Astrocyte of the cerebellum (primary cell): ENCODE measurements at regions not wholly inside any gene's neighbourhood (a gene's known extent, or its start where the extent isn't known, plus 50 kb on each side); places are given as distances from the start of the nearest gene placed in this dataset.

Experiments
- DNase-seq: peaks from one replicate; pipeline ENCODE4 v3.0.0-alpha.2; 2011; ENCODE audit warnings: low read depth
- H3K4me3 ChIP-seq: 2 replicates; pipeline ENCODE4 v1.5.1; 2011; ENCODE audit warnings: mild to moderate bottlenecking, low read depth, low read length, moderate library complexity
- in situ Hi-C: cut with HindIII; loops from 2 replicates; pipeline ENCODE4 v1.10.0; 2017; ENCODE audit warnings: low sequenced_read_pairs
- TF ChIP-seq, protein P1 (sequence below): IDR thresholded peaks from 2 replicates; pipeline ENCODE4 v1.5.1; 2012; ENCODE audit warnings: low read length, low read depth, moderate library complexity, mild to moderate bottlenecking; ENCODE audit errors: missing control alignments

DNA sequence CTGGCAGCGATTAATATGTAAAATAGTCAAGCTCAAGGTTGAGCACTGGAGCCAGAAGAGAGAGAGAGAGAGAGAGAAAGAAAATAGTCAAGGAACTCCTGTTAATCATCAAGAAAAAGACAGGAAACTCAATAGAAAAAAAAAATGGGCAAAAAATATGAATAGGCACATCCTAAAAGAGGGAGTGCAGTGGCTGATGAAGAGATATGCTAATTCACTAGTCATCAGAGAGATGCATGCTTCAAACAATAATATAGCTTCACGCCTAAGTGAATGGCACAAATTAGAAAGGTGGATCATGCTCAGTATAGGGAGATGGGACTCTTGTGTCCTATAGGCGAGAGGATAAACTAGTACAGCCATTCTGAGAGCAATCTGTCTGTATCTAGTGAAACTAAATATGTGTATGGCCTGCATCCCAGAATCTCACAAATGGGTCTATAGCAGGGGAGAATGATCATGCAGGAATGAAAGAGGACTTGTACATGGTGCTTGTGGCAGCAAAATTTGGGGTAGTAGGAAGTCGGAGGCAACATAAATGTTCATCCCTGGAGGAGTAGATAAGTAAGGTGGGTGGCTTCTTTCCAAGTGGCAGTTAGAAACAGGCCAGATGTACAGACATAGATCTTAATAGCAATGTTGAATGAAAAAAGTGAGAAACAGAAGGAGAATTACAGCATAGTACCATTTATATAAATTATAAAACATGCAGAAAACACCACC, 176.8 kb downstream of the VEGFA start:
- TF ChIP-seq, protein P1, sequence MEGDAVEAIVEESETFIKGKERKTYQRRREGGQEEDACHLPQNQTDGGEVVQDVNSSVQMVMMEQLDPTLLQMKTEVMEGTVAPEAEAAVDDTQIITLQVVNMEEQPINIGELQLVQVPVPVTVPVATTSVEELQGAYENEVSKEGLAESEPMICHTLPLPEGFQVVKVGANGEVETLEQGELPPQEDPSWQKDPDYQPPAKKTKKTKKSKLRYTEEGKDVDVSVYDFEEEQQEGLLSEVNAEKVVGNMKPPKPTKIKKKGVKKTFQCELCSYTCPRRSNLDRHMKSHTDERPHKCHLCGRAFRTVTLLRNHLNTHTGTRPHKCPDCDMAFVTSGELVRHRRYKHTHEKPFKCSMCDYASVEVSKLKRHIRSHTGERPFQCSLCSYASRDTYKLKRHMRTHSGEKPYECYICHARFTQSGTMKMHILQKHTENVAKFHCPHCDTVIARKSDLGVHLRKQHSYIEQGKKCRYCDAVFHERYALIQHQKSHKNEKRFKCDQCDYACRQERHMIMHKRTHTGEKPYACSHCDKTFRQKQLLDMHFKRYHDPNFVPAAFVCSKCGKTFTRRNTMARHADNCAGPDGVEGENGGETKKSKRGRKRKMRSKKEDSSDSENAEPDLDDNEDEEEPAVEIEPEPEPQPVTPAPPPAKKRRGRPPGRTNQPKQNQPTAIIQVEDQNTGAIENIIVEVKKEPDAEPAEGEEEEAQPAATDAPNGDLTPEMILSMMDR: no peak
- H3K4me3 ChIP-seq: no peak overlapping the region
- in situ Hi-C loops: no loop called here
- DNase-seq: no peak

DNA sequence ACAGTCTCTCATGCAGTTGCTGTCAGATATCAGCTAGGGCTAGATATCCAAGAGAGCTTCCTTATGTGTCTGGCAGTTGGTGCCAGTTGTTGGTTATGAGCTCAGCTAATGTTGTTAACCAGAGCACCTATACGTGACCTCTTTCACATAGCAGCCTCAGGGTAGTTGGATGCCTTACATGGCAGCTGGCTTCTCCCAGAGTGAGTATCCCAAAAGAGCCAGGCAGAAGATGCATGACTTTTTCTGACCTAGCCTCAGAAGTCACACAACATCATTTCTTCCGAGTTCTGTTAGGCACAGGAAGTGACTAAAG, 175.7 kb downstream of the VEGFA start:
- H3K4me3 ChIP-seq: no peak overlapping the region
- in situ Hi-C loops: no loop called here
- DNase-seq: no peak
- TF ChIP-seq, protein P1: no peak

DNA sequence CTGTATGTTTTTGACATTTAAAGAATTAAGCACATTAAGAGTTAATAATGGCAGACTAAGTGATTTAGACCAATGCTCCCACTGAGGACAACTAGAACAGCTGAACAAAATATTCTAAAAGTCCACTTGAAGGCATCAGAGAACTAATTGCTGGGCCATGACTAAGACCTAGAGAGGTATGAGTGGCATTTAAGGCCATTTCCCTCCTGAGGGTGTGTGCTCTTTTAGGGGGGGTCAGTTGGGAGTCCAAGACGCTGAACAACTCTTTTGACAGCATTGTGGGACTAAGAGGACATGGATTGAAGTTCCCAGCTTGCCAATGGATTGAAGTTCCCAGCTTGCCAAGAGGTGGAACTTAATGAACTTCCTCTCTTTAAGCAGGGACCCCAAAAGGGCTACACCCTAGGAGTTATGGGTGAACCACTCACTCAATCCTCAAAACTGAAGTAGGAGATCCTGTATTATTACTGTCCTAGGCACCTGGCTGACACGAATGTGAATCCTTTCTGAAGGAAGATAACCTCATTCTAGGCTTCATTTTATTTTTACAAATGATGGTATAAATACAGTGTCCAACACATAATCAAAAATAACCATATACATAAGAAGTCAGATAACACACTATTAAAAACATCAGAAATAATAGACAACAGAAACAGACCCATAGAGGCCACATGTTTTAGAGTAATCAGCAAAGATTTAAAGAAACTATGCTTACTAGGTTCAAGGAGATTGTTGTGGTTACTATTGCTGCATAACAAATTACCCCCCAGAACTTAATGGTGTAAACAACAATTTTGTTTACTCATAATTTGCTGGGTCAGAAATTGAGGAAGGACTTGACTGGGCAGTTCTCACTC, 175.1 kb downstream of the VEGFA start:
- H3K4me3 ChIP-seq: no peak overlapping the region
- DNase-seq: no peak
- in situ Hi-C loops: no loop called here
- TF ChIP-seq, protein P1: no peak

DNA sequence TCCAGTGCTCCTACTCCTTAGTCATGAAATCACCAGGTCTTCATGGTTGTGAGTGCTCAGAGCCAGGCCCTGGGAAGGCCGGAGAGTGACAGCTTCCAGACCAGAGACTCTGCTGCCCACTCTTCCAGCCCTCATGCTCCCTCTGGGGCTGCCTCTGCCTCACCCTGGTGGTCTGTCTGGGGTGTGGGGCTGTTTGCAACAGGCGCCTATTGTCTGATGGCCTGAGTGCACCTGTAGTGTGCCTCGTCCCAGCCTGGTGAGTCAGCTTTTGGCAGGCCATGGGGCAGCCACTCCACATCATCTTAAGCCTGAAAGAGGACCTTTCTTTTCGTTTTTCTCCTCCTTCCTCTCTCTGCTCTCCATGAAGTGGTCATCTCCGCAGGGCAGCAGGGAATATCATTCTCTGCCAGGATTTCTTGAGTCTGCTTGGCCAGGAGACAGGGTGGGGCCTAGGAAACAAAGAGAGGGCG, 173.8 kb downstream of the VEGFA start:
- TF ChIP-seq, protein P1: no peak
- in situ Hi-C loops: no loop called here
- H3K4me3 ChIP-seq: no peak overlapping the region
- no peak for DNase-seq

DNA sequence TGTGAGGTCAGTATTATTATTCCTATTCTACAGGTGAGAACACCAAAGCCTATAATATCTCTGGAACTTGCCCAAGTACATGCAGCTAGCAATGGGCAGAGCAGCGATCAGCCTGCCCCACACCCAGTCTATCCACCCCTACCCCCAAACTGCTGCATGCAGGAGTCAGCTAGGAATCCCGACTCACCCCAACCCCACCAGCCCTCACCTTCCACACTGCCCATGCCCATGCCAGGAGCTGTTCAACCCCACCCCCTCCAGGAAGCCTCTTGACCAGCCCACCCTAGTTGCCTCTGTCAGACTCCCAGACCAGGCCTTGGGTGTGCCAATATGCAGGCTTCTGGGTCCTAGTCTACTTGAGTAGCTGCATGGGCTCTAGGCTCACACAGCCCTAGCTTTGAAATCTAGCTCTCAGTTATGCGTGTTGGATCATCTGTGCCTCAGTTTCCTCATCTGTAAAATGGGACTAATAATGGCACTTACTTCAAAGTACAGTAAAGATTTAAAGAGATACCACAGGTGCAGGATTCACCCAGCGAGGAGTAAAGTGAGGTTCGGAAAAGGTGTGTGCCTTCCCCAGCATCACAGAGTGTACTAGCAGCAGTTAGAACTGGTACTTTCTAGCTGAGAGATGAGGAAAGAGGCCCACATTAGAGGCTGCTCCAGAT, 173.2 kb downstream of the VEGFA start:
- no peak for DNase-seq

DNA sequence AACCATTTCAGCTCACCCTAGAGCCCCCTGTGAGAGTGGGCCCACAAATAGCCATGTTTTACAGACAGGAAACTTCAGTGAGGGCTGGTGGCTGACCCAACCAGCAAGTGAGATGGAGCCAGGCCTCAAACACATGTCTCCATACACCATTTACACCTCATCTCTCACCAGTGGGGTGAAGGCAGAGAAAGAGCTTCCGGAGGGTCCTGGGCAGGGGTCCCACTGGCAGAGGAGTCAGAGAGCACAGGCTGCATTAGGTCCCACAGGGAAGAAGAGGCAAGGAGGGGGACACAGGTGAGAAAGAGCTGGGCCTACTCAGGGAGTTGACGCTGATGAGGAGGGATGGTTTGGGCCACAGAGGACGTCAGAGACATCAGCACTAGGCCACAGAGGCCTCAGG, 172.6 kb downstream of the VEGFA start:
- TF ChIP-seq, protein P1: no peak
- no peak for DNase-seq
- H3K4me3 ChIP-seq: no peak overlapping the region
- in situ Hi-C loops: no loop called here

More for the DNA sequence above, 173.2 kb downstream of the VEGFA start:
- in situ Hi-C loops: no loop called here
- H3K4me3 ChIP-seq: no peak overlapping the region
- TF ChIP-seq, protein P1: no peak
